CD14-positive monocyte (primary cell): ENCODE measurements at regions not wholly inside any gene's neighbourhood (a gene's known extent, or its start where the extent isn't known, plus 50 kb on each side); places are given as distances from the start of the nearest gene placed in this dataset.
A peak's percentile ranks its signal among the peaks of the same experiment; 100 is the strongest.

Source experiments
- DNase-seq, 3 donors: peaks; one replicate each; pipeline ENCODE4 v3.0.0-alpha.2; 2011 to 2022
- H2AFZ ChIP-seq: 2 replicates; pipeline ENCODE4 v1.6.0; 2012; ENCODE audit warnings: mild to moderate bottlenecking, low read depth, low read length, inconsistent platforms; ENCODE audit not compliant: insufficient read depth, poor library complexity, severe bottlenecking
- H3K27ac ChIP-seq, 2 donors: 1 replicate in 1 of 2; 2 replicates in 1 of 2; pipeline ENCODE4 v1.5.1; 2012 to 2013; ENCODE audit warnings: low read length in 2 of 2, control low read depth in 1 of 2, inconsistent platforms in 1 of 2, low read depth in 1 of 2, mild to moderate bottlenecking in 1 of 2
- H3K27me3 ChIP-seq, 2 donors: one replicate each; pipeline versions ENCODE4 v1.6.0 to v1.6.1; 2011 to 2013; ENCODE audit warnings: low read length in 2 of 2; ENCODE audit not compliant: control insufficient read depth in 2 of 2, insufficient read depth in 2 of 2
- H3K36me3 ChIP-seq, 2 donors: replicated peaks in 1 of 2; 1 replicate in 1 of 2; 2 replicates in 1 of 2; pipeline versions ENCODE4 v1.5.1 to v1.6.1; 2012 to 2013; ENCODE audit warnings: low read length in 2 of 2, control low read depth in 1 of 2, inconsistent platforms in 1 of 2, mild to moderate bottlenecking in 1 of 2; ENCODE audit not compliant: insufficient read depth in 2 of 2, control insufficient read depth in 1 of 2
- H3K4me1 ChIP-seq, 2 donors: 1 replicate in 1 of 2; 2 replicates in 1 of 2; pipeline versions ENCODE4 v1.5.1 to v1.6.1; 2012 to 2013; ENCODE audit warnings: low read length in 2 of 2, control low read depth in 1 of 2, inconsistent platforms in 1 of 2, mild to moderate bottlenecking in 1 of 2, moderate library complexity in 1 of 2; ENCODE audit not compliant: insufficient read depth in 2 of 2, control insufficient read depth in 1 of 2
- H3K4me2 ChIP-seq: replicated peaks from 2 replicates; pipeline ENCODE3; 2012; ENCODE audit warnings: low read length, moderate library complexity, mild to moderate bottlenecking; ENCODE audit not compliant: poor library complexity, severe bottlenecking; ENCODE audit errors: extremely low read depth
- H3K4me3 ChIP-seq, 3 experiments: fragments of 200-600 bp in 1 of 3; sonication (generic) in 1 of 3; replicated peaks in 1 of 3; 1 replicate in 2 of 3; 2 replicates in 1 of 3; pipeline ENCODE4 v1.5.1; 2011 to 2013; ENCODE audit warnings: low read length in 3 of 3, mild to moderate bottlenecking in 3 of 3, control low read depth in 2 of 3, low read depth in 2 of 3, inconsistent platforms in 1 of 3, moderate library complexity in 1 of 3
- H3K79me2 ChIP-seq: 2 replicates; pipeline ENCODE4 v1.6.0; 2012; ENCODE audit warnings: mild to moderate bottlenecking, control low read depth, inconsistent platforms, low read length, moderate library complexity; ENCODE audit not compliant: insufficient read depth
- H3K9ac ChIP-seq: 2 replicates; pipeline ENCODE4 v1.6.0; 2017; ENCODE audit warnings: low read length, mild to moderate bottlenecking; ENCODE audit not compliant: insufficient read depth, poor library complexity, severe bottlenecking
- H3K9me3 ChIP-seq, 2 donors: replicated peaks in 1 of 2; 1 replicate in 1 of 2; 2 replicates in 1 of 2; pipeline versions ENCODE4 v1.5.1 to v1.6.1; 2012 to 2013; ENCODE audit warnings: low read length in 2 of 2, control low read depth in 1 of 2; ENCODE audit not compliant: control insufficient read depth in 1 of 2, insufficient read depth in 1 of 2
- H4K20me1 ChIP-seq: 2 replicates; pipeline ENCODE4 v1.6.0; 2012; ENCODE audit warnings: mild to moderate bottlenecking, low read length, control low read depth, moderate library complexity; ENCODE audit not compliant: insufficient read depth
- H3K27ac Mint-ChIP-seq, 7 donors: one replicate each; pipeline ENCODE4 v1.8.0; 2020; ENCODE audit warnings: mild to moderate bottlenecking in 7 of 7, mixed read lengths in 7 of 7, moderate library complexity in 6 of 7, inconsistent platforms in 2 of 7
- H3K27me3 Mint-ChIP-seq, 3 donors: one replicate each; pipeline ENCODE4 v1.8.0; 2021 to 2022; ENCODE audit warnings: low read depth in 3 of 3, mild to moderate bottlenecking in 3 of 3, mixed read lengths in 3 of 3, moderate library complexity in 3 of 3, inconsistent platforms in 1 of 3
- H3K36me3 Mint-ChIP-seq, 2 donors: one replicate each; pipeline ENCODE4 v1.8.0; 2020; ENCODE audit warnings: mixed read lengths in 2 of 2, inconsistent platforms in 1 of 2, mild to moderate bottlenecking in 1 of 2
- H3K4me1 Mint-ChIP-seq: one replicate; pipeline ENCODE4 v1.8.0; 2020; ENCODE audit warnings: mild to moderate bottlenecking, mixed read lengths
- H3K4me3 Mint-ChIP-seq, 2 donors: one replicate each; pipeline ENCODE4 v1.8.0; 2020; ENCODE audit warnings: mild to moderate bottlenecking in 2 of 2, mixed read lengths in 2 of 2, moderate library complexity in 1 of 2
- H3K9me3 Mint-ChIP-seq, 7 donors: one replicate each; pipeline ENCODE4 v1.8.0; 2020 to 2022; ENCODE audit warnings: mixed read lengths in 7 of 7, mild to moderate bottlenecking in 6 of 7, moderate library complexity in 6 of 7, inconsistent platforms in 2 of 7
- WGBS: methylation state at CpG from one replicate; pipeline ENCODE4 v1.1.5; 2013; ENCODE audit warnings: missing lambda C conversion rate; ENCODE audit not compliant: insufficient coverage; 5-methylcytosine and 5-hydroxymethylcytosine counted together
- intact Hi-C, 2 donors: fragments of 100-400 bp; cut with micrococcal nuclease; formaldehyde crosslinking; loops; one replicate each; pipeline versions ENCODE4 v1.15.0 to v1.15.1; 2023
- TF ChIP-seq, protein P1 (sequence below): fragments of 200-600 bp; IDR thresholded peaks from one replicate; pipeline ENCODE4 v1.8.0; 2022; ENCODE audit warnings: antibody characterized with exemption, mild to moderate bottlenecking

DNA sequence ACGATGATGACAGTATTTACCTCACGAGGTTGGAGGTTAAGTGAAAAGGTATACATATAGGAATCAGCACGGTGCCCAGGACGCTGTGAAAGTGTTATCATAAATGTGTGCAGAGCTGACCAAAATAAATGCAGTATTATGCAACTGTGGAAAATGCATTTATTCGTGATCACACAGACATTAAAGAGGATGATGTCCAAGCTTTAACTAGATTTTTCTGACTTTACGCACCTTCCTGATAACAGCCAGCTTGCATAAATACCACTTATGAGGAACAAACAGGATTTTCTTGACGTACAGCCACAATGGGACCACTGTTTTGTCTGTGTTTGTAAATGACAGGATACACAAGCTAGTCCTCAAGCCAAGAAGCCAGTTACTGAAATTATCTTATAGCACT, 71.4 kb upstream of the ATP10B start:
- H3K36me3 Mint-ChIP-seq: no peaks in the 10 kb centered on the region

DNA sequence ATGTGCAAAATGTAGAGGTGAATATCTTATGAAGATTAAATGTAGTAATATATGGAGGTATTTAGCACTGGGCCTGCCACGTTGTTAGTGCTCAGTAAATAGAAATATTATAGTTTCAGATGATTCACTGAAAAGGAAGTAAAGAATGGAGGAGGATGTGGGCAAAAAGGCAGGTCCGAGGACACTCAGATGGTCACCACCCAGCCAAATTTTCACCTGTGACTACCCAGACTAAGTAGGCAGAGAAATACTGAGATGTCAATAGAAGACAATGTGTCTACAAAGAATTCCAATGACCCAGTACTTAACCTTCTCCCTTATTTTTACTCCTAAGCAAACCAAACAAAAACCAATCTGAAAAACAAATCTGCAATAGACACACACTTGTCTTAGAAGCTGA, 70.3 kb upstream of the ATP10B start:
- Histone ChIP-seq H3K9me3 (no peaks in the 10 kb centered on the region), H3K79me2 (no peaks in the 10 kb centered on the region), H3K4me2 (no peak overlapping the region), H2AFZ (no peak overlapping the region), H3K4me3 (no peak overlapping the region), H3K36me3 (no peaks in the 10 kb centered on the region), H3K4me1 (no peaks in the 10 kb centered on the region), H3K27me3 (no peaks in the 10 kb centered on the region), H4K20me1 (no peaks in the 10 kb centered on the region), H3K9ac (no peak overlapping the region), H3K27ac (no peak overlapping the region)
- H3K27ac Mint-ChIP-seq: no peak overlapping the region
- H3K36me3 Mint-ChIP-seq: no peaks in the 10 kb centered on the region
- no peaks in the 10 kb centered on the region for H3K27me3 Mint-ChIP-seq
- intact Hi-C loops: no loop called here
- no peak for DNase-seq
- H3K4me3 Mint-ChIP-seq: peak overlapping the region in 1 of 2 donors; percentile 14
- 80% methylated on average over 1 of the region's 2 CpGs for WGBS
- H3K9me3 Mint-ChIP-seq: peaks cover 0 to 8% (median 4%) of the 10 kb centered on the region in 7 donors
- no peaks in the 10 kb centered on the region for H3K4me1 Mint-ChIP-seq
- TF ChIP-seq, protein P1, sequence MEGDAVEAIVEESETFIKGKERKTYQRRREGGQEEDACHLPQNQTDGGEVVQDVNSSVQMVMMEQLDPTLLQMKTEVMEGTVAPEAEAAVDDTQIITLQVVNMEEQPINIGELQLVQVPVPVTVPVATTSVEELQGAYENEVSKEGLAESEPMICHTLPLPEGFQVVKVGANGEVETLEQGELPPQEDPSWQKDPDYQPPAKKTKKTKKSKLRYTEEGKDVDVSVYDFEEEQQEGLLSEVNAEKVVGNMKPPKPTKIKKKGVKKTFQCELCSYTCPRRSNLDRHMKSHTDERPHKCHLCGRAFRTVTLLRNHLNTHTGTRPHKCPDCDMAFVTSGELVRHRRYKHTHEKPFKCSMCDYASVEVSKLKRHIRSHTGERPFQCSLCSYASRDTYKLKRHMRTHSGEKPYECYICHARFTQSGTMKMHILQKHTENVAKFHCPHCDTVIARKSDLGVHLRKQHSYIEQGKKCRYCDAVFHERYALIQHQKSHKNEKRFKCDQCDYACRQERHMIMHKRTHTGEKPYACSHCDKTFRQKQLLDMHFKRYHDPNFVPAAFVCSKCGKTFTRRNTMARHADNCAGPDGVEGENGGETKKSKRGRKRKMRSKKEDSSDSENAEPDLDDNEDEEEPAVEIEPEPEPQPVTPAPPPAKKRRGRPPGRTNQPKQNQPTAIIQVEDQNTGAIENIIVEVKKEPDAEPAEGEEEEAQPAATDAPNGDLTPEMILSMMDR: no peak

More for the DNA sequence above, 71.4 kb upstream of the ATP10B start:
- Histone ChIP-seq H3K4me3 (no peak overlapping the region), H4K20me1 (no peaks in the 10 kb centered on the region), H3K79me2 (no peaks in the 10 kb centered on the region), H2AFZ (no peak overlapping the region), H3K27ac (no peak overlapping the region), H3K9me3 (no peaks in the 10 kb centered on the region), H3K9ac (no peak overlapping the region), H3K4me2 (no peak overlapping the region), H3K36me3 (no peaks in the 10 kb centered on the region), H3K27me3 (no peaks in the 10 kb centered on the region), H3K4me1 (no peaks in the 10 kb centered on the region)
- intact Hi-C loops: no loop called here
- H3K27ac Mint-ChIP-seq: no peak overlapping the region
- H3K27me3 Mint-ChIP-seq: no peaks in the 10 kb centered on the region
- no peaks in the 10 kb centered on the region for H3K4me1 Mint-ChIP-seq
- no peak overlapping the region for H3K4me3 Mint-ChIP-seq
- 97% methylated on average over 5 of the region's 7 CpGs for WGBS
- TF ChIP-seq, protein P1: no peak
- H3K9me3 Mint-ChIP-seq: peaks cover 0 to 8% (median 3%) of the 10 kb centered on the region in 7 donors
- no peak for DNase-seq
